DMS114 treated with DMSO at 0.1 percent for 48 hours (cell line): ENCODE measurements at regions not wholly inside any gene's neighbourhood (a gene's known extent, or its start where the extent isn't known, plus 50 kb on each side); places are given as distances from the start of the nearest gene placed in this dataset.

ENCODE experiments used
- DNase-seq: peaks from one replicate; lab custom pipeline; 2025; ENCODE audit not compliant: unreplicated experiment; lab: John Stamatoyannopoulos, UW

DNA sequence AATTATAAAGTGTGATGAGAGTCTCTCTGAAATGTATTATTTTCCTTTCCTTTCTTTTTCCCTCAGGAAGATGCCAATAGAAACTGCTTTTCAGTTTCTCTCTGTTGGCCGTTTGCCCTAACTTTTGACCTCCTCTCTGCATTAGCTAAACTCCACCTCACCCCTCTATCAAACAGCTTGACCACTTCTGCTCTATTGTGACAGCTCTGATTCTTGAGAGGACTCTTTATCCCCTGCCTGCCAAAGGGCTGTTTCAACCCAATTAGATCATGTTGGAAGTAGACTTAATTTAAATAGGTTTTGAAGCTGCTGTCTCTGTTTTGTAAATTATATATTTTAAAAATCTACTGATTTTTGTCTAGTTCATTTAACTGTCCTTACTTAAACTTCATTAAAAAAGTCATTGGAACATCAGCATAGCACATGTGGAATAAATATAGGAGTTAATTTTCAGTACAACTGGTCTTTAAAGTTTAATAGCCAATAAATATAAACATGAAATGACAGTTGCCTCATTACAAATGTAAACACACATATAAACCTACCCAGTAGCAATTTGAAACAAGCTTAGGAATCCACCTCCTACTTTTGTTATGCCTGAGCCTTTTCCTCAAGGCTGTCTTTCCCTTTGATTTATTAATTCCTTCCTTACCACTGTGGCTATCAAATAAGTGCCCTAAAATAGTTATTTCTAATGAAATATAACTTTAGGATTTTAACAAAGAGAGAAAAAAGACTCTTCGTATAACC is 152.0 kb downstream of the CHRM3 start:
- no peak for DNase-seq

DNA sequence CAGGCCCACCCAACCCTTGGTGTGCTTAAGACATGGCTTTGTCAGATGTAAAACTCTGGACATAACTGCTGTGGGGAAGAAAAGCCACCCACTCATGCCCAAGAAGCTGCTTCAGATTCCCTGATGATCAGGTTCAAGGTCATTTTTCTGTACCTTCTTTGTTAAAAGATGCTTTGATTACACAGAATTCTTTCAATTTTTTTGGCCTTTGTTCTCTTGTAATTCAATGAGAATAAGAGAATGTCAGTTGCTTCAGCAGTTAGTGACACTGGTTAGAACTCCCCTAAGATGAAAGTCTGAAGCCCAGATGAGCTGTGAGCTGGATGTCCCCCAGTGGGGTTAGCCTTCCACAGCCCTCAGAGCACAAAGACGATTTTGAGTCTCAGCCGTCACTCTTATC is 152.7 kb downstream of the CHRM3 start:
- no peak for DNase-seq

DNA sequence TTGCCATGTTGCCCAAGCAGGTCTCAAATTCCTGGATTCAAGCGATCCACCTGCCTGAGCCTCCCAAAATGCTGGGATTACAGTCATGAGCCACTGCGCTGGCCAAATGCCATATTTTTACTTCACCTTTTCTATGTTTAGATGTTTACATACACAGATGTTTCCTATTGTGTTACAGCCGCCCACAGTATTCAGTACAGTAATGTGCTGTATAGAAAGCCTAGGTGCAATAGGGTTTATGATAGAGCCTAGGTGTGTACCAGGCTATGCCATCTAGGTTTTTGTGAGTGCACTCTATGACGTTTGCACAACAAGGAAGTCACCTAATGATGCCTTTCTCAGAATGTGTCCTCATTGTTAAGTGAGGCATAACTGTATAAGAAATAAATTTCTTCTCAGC is 153.4 kb downstream of the CHRM3 start:
- DNase-seq, result no peak

DNA sequence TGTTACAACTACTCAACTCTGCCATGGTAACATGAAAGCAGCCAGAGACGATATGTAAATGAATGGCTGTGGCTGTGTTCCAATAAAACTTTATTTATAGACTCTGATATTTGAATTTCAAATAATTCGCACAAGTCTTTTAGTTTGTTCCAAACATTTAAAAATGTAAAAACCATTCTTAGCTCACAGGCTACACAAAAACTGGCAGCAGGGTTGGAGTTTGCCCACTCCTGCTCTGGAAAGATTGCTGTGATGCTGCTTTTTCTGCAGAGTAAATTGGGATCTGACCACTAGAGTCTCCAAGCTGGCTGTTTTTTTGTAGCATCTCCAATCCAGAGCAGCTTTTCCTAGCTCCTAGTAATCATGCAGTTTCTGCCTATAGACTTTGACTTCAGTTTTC is 157.5 kb downstream of the CHRM3 start:
- no peak for DNase-seq

DNA sequence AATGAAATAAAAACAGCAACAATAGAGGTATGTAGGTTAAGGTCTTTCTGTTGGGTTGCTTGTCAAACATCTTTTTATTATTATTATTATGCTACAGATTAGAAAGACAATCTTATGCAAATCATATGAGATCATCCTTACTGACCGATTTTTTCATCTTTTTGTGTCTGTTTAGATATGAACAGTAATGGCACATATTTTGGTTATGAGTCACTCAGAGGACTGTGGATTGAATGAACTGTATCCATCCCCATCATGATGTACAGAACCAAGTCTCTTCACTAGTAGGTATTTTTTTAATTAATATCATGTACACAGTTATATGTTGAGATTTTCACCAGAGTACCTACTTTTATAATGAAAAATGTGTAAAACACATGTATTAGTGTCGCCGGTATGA is 159.1 kb downstream of the CHRM3 start:
- DNase-seq, result no peak

DNA sequence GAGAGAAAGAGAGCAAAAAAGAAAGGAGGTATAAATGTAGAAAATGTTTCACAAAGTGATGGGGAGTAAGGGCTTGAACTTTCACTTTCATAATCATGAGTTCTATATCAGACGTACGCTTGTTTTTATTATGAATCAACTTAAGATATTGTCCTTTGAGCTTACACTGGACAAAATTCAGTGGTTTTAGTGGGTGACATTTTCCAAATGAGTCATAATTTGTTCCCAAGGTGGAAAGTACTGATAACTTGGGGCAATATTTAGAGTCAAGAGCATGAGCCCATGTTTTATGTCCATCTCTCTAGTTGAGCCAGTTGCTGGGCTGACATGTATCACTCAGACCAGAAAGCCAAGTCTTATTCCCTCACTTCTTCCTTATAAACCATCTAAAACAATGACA is 161.6 kb downstream of the CHRM3 start:
- no peak for DNase-seq

DNA sequence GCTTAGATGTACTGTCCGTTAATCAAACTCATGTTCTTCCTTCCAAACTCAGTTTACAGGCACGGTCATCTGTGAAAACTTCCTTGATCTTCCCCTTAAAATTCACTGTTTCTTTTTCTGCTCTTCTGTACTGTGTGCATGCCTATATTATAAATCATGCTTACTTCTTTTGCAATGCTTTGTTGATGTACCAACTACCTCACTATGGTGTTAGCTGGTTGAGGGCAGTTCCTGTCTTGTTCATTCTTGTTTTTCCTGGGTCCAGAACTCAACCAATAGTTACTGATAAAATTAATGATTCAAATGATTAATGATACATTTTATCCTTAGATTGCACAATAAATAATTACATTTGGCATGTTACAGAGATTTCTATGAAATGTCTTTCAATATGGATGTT is 163.8 kb downstream of the CHRM3 start:
- no peak for DNase-seq

DNA sequence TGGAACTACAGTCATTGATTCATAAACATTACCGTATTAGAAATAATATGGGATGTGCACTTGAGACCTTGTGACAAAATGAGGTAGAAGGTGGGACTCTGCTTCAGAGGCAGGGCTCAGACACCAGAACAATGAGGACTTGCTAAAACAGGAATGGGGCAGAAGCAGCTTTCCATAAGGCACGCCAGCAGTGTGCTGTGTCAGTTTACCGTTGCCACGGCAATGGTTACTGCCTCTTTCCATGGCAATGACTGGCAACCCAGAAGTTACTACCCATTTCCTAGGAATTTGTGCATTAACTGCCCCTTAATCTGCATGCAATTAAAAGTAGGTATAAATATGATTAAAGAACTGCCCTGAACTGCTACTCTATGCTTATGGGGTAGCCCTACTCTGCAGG is 169.0 kb downstream of the CHRM3 start:
- DNase-seq, result no peak

DNA sequence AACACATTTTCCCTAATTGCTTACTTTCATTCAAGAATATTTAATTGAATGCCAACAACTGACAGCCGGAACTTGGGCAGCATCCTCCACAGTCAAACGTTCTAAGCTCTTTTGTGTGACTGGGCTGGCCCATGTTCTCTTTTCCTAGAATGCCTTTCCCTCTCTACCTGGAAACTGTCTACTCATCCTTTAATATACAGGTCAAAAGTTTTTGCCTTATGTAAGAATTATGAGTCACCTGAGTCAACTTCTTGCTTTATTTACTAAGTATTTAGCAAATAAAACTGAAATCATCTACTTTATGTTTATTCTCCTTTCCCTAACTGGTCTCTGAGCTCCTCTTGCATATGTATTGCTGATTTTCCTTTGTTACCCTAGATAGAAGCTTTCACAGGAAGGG is 172.2 kb downstream of the CHRM3 start:
- no peak for DNase-seq

DNA sequence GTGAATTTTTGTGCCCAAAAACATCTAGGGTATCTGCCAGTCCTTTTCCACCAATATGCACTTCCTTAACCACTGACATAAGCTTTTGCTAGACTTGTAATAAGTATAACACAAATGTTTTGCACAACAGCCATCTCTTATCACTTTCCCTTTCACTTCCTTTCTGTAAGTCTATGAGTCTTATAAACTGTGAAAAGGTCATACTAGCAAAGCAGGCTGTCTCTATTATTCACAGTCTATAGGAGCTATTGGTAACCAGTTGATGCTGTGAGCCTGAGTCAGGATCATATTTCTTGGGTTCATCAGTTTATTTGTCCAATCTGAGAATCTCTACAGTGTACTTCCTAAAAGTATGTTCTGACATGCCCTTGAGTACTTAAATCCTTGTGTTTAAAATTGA is 172.6 kb downstream of the CHRM3 start:
- no peak for DNase-seq

DNA sequence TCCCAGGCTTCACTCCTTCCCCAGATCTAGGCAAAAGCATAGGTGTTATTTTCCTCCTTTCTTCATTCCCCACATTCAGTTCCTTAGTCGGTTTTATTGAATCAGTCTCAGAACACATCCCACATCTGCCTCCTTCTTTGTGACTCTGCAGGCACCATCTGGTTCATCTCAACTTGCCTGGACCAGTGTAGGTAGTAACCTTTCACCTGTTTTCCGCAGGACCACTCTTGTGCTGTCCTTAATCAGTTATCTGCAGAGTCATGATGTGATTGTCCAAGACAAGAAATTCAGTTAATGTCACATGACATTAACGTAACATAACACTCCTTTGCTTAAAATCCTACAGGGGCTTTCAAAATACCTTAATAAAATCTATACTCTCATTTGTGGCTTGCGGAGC is 174.6 kb downstream of the CHRM3 start:
- no peak for DNase-seq

DNA sequence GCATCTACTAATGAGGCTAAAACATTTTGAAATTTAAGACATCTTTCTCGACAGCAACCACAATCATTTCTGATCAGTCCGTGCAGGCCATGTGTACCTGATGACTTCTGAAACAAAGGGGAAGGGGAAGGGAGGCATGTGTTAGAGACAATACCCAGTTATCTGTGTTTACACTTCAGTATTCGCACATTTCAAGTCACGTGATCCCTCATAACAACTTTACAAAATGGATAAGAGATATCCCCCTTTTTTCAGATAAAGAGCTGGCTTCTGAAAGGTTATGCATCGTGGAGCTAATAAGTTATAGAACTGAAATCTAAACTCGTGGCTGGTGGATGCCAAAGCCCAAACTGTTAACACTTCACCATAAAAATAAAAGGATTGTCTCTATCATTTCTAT is 175.7 kb downstream of the CHRM3 start:
- DNase-seq, result no peak

DNA sequence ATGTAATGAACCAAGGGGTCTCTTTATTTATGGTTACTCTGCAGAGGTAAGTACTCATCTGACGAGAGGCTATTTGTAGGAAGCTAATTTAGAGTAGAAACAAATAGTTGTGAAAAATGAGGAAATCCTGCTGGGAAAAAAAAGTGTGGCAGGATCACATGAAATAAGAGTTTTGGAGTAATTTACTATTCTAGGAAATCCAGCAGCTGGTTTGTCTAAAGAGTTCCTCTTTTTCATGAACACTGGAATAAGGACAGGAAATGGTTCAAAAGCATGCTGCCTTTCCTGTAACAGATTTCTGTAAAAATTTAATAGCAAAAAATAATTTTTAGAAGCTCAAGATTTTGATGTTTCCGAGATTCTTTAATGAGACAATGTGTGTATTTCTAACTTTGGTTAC is 177.3 kb downstream of the CHRM3 start:
- DNase-seq, result no peak

DNA sequence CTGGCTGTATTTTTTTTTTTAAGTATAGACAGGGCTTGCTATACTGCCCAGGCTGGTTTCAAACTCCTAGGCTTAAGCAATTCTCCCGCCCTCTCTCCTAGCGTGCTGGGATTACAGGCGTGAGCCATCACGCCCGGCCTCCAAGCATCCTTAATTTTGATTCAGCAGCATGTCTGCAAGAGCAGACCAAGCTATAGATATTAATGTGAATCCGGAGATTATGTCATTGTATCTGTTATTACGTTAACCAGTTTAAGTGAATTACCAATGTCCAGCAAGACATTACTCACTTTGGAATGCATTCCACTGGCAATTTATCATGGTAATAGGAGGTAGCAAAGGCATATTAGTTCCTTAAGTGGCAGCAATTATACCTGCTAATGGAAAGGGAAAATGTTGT is 179.7 kb downstream of the CHRM3 start:
- DNase-seq, result no peak

DNA sequence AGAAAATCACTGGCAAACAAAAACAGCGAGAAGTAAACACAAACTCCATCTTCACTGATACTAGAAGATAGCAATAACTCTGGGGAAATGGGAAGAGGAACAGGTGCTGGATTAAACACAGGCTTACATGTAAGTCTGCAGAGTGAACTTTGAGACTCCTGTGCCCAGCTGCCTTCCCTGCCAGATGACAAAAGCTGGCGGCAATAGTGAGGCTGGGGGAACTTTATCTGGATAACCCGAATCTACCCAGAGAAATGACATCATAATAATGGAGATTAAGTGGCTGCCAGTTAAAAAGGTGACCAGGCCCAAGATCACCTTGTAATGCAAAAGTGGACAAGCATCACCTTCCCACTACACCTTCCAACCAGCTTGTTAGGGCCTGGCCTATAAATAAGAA is 184.5 kb downstream of the CHRM3 start:
- DNase-seq, result no peak

DNA sequence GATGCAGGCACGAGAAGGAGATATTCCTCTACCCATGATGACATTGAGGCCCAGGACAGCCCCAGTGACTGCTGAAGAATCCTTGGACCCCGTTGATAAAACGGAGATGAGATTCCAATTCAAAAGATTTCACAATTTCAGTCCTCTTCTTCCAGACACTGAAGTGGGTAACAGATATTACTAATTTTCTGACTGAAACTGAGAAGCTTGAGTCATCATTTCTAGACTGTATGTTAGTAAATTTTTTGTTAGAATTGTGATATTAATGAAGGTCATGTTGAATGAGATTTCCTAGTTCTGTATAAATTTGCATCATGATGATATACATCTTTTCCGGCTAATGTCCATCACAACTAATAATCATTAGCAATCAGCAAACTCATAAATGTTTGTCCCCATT is 185.8 kb downstream of the CHRM3 start:
- no peak for DNase-seq

DNA sequence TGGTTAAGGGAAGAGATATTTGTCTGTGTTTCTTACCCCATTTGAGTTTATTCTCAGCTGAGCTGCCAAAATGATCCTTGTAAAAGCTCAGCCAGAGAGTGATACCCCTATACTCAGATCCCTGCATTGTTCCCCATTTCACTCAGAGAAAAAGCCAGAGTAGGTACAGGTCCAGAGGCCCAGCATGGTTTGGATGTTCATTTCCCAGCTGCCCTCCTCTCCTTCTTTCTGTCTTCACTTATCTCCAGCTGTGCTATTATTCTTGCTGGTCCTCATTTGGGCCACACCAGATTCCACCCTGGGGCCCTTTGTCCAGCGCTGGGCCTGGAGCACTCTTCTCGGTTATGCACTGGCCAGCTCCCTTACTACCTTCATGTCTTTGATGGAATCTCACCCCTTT is 187.7 kb downstream of the CHRM3 start:
- no peak for DNase-seq

DNA sequence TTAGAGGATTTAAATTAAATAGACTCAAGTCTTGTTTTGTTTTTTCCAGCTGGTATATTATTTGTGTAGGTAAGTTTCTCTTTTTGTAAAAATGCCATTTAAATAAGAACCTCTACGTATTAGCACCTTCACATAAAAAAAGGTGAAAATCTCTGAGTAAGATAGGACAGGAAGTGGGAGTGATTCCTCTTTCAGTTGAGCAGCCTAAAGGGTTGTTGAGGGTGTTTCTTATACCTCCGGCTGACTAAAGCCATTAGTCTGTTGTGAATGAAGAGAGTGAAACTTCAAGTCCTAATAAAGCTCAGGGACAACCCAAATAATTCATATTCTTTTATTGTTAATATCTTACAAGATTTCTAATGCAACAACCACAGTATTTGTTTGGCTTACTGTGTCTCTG is 188.7 kb downstream of the CHRM3 start:
- no peak for DNase-seq

DNA sequence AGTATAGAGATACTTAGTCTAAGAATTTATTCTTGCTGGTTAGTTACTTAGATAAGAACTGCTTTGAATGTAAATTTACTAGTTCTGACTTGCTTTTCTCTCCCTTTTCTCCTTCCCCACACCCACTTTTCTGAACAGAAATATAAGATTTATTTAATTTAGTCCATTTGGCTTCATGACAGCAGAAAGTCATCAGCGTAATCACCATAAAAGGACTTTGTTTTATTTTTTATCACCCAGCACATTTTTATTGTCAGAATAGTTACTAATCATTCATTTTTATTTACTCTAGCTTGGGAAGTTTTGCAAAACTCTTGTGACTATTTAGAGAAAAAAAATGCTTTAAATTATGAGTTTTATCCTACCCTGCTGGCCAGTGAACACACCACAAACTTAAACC is 197.2 kb downstream of the CHRM3 start:
- no peak for DNase-seq

DNA sequence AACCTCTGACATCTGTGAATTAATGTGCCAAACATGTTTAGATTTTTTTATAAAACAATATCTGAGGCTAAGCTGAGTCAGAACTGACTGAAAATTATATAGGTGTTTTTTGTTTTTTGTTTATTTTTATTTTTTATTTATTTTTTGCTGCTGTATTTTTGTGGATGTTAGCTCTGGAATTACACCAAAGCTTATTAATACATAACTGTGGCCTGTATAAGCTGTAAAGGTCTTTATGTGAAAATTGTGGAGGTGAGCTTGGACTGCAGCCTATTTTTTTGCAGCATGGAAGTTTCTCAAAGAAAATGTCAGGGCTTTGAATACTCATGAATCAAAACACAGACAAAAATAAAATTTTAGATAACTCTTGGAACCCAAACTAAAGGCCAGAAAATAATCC is 199.8 kb downstream of the CHRM3 start:
- no peak for DNase-seq

DNA sequence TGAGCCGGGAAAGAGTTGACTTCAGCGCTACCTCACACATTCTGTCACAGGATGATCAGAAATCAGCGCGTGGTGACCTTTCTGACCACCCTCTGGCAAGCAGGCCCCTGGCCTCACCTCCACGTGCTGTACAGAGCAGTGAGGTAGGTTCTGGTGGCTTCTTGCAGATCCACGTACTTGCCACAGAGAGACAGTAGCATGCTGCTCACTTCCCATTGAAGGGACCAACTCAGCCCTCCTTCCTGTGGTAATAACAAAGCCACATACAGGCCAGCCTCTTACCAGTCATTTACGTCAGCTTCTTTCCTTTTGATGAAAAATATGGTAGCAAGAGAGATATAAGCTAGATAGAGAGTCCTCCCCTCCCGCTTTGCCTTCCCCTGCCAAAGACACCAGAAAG is 200.7 kb downstream of the CHRM3 start:
- DNase-seq, result no peak

DNA sequence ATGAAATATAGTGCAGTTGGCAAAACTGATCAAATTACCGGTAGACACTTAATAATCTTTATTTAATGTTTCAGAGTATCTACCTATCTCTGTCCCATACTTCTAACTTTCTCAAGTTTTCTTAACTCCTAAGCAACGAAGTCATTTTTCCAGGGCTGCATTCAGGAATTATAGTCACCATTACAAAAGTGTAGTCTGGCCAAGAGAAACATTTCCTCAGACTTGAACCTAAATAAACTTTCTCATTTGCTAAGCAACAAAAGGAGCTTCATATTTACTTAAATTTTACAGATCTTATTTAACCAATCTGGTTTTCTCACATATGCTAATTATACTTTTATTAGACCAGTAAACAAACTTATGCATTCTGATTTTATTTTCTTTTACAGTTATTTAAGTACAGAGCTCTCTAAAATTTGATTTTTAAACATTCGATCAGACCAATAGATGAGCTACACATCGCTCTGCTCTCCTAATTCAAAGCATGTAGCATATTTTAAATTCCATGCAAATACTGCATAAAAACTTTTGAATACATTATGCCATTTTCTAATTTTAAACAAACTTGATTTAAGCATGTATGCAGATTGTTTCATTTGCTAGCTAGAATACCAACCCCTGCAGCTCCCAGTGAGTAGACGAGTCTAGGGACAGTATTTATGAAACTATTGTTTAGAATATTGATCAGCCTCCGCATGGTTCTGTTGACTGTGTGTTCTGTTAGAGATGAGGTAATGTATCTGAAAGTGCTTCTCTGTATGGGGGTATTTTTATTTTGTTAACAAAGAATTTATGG is 201.4 kb downstream of the CHRM3 start:
- no peak for DNase-seq

DNA sequence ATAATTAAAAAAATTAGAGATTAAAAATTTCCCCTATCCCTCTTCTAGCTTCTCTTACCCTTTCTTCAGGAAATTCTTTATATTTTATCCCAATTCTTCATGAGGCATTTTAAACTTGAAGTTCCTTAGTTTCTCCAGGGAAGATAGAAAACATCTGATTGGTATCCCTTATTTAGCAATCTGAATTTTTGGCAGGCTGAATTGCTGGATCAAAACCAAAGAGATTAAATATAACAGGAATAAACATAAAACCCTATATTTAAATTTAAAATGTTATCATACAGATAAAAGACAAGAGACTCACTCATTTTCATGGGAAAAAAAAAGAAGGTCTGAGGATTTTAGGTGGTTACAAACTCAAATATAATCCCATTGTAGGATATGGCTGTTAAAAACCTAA is 204.2 kb downstream of the CHRM3 start:
- no peak for DNase-seq
